ENCODE measurements at regions not wholly inside any gene's neighbourhood (a gene's known extent, or its start where the extent isn't known, plus 50 kb on each side); places are given as distances from the start of the nearest gene placed in this dataset.

GRCh38 chr2:204274991-204275390 is 270.3 kb upstream of the PARD3B start:
- Histone ChIP-seq H3K27me3 (no peaks in the 10 kb centered on the region), H3K4me1 (peaks cover 0 to 10% (median 0%) of the 10 kb centered on the region in 3 donors), H3K36me3 (no peaks in the 10 kb centered on the region), H3K9me3 (peaks cover 0 to 8% (median 0%) of the 10 kb centered on the region in 3 donors), H3K4me3 (no peak overlapping the region), H3K27ac (no peak overlapping the region)
- 34 to 73% methylated on average over 2 of the region's 2 CpGs for WGBS, 2 donors
- intact Hi-C loops (cut with DNase I) = no loop called here
- no peak for TF ChIP-seq POLR2A (IDR thresholded peaks at IDR 0.05)
- TF ChIP-seq CTCF (IDR thresholded peaks at IDR 0.05) = no peak
- DNase-seq = no peak

- H3K4me3 ChIP-seq = no peak overlapping the region
- peaks cover 0 to 12% (median 0%) of the 10 kb centered on the region in 3 donors for H3K4me1 ChIP-seq
- TF ChIP-seq POLR2A (IDR thresholded peaks at IDR 0.05) (no peak), CTCF (IDR thresholded peaks at IDR 0.05) (no peak)
- no peak overlapping the region for H3K27ac ChIP-seq
- H3K9me3 ChIP-seq = no peaks in the 10 kb centered on the region
- peaks cover 0 to 8% (median 0%) of the 10 kb centered on the region in 4 donors for H3K27me3 ChIP-seq
- no peaks in the 10 kb centered on the region for H3K36me3 ChIP-seq
- intact Hi-C loops (cut with DNase I) = no loop called here
- DNase-seq = no peak
These were observed 268.0 kb upstream of the PARD3B start for GRCh38 chr2:204277226-204277625.

- Histone ChIP-seq H3K9me3 (no peaks in the 10 kb centered on the region), H3K27me3 (peaks cover 0 to 8% (median 0%) of the 10 kb centered on the region in 4 donors), H3K4me1 (peaks cover 0 to 17% (median 0%) of the 10 kb centered on the region in 3 donors), H3K27ac (no peak overlapping the region), H3K4me3 (no peak overlapping the region), H3K36me3 (no peaks in the 10 kb centered on the region)
- TF ChIP-seq POLR2A (IDR thresholded peaks at IDR 0.05) (no peak), CTCF (IDR thresholded peaks at IDR 0.05) (no peak)
- WGBS, 2 donors = 75 to 85% methylated on average over 1 of the region's 1 CpG
- intact Hi-C loops (cut with DNase I) = no loop called here
- DNase-seq = no peak
These were observed 266.8 kb upstream of the PARD3B start for GRCh38 chr2:204278454-204278853.

DNA sequence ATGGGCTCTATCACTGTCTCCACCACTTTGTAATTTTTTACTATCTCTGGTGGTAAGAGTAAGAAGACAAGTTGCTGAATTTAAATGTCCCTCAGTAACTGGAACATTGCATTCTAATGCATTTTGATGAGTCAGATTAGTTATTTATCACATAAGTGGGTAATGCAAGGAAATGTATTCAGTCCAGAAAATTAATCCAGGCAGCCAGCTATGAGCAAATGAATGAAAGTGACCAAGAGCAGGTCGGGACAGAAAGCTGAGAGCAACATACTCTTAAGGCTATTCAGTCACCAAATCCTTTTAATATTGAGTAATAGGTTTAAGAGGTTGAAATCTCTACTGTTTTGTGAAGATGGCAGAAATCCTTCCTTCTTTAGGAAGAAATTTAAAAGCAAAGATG is 265.5 kb upstream of the PARD3B start:
- no peak overlapping the region for H3K27ac ChIP-seq
- WGBS, 2 donors = 20 to 44% methylated on average over 1 of the region's 1 CpG
- no peak for TF ChIP-seq CTCF (IDR thresholded peaks at IDR 0.05)
- TF ChIP-seq POLR2A (IDR thresholded peaks at IDR 0.05) = no peak
- no peaks in the 10 kb centered on the region for H3K36me3 ChIP-seq
- peaks cover 0 to 8% (median 0%) of the 10 kb centered on the region in 4 donors for H3K27me3 ChIP-seq
- H3K4me1 ChIP-seq = peaks cover 0 to 8% (median 0%) of the 10 kb centered on the region in 3 donors
- no peak for DNase-seq
- intact Hi-C loops (cut with DNase I) = no loop called here
- H3K4me3 ChIP-seq = no peak overlapping the region
- H3K9me3 ChIP-seq = no peaks in the 10 kb centered on the region

GRCh38 chr2:204280262-204280668 is 265.0 kb upstream of the PARD3B start:
- H3K4me1 ChIP-seq = peaks cover 0 to 6% (median 0%) of the 10 kb centered on the region in 3 donors
- H3K36me3 ChIP-seq = no peaks in the 10 kb centered on the region
- H3K27ac ChIP-seq = no peak overlapping the region
- no peak for TF ChIP-seq POLR2A (IDR thresholded peaks at IDR 0.05)
- no peak for TF ChIP-seq CTCF (IDR thresholded peaks at IDR 0.05)
- peaks cover 0 to 8% (median 0%) of the 10 kb centered on the region in 4 donors for H3K27me3 ChIP-seq
- intact Hi-C loops (cut with DNase I) = no loop called here
- no peaks in the 10 kb centered on the region for H3K9me3 ChIP-seq
- DNase-seq = no peak
- no peak overlapping the region for H3K4me3 ChIP-seq
